ENCODE measurements at regions not wholly inside any gene's neighbourhood (a gene's known extent, or its start where the extent isn't known, plus 50 kb on each side); places are given as distances from the start of the nearest gene placed in this dataset.

- no peaks in the 10 kb centered on the region for H3K9me2 ChIP-seq (replicated peaks; ENCODE audit: insufficient read depth, low read length)
- no peaks in the 10 kb centered on the region for H3F3A ChIP-seq (ENCODE audit: insufficient read depth)
- no peaks in the 10 kb centered on the region for H3K9me3 ChIP-seq (ENCODE audit: insufficient read depth, low read length)
- no peaks in the 10 kb centered on the region for H4K20me1 ChIP-seq (ENCODE audit: low read depth, low read length)
- H3K27me3 ChIP-seq (ENCODE audit: low read length) = no peaks in the 10 kb centered on the region
- no peak overlapping the region for H3K27ac ChIP-seq (ENCODE audit: low read depth, low read length)
- H3K4me3 ChIP-seq (ENCODE audit: insufficient read depth, low read length, poor library complexity, severe bottlenecking) = no peak overlapping the region
- H3K79me2 ChIP-seq (ENCODE audit: insufficient read depth, low read length) = no peaks in the 10 kb centered on the region
- no peak for TF ChIP-seq EZH2phosphoT487 (conservative IDR thresholded peaks at IDR 0.05; ENCODE audit: low read length)
- H3K36me3 ChIP-seq (ENCODE audit: low read length) = no peaks in the 10 kb centered on the region
- H2AFZ ChIP-seq (ENCODE audit: low read depth, low read length, severe bottlenecking) = no peak overlapping the region
- H3K9ac ChIP-seq (ENCODE audit: low read length) = no peak overlapping the region
- no peak overlapping the region for H3K4me2 ChIP-seq (ENCODE audit: low read depth, low read length, poor library complexity, severe bottlenecking)
These were observed 165.7 kb downstream of the PSAT1 start for GRCh38 chr9:78462611-78463010.

GRCh38 chr9:78463750-78464149 lies 166.8 kb downstream of the PSAT1 start:
- H3K4me3 ChIP-seq (ENCODE audit: insufficient read depth, low read length, poor library complexity, severe bottlenecking) = no peak overlapping the region
- H3F3A ChIP-seq (ENCODE audit: insufficient read depth) = no peaks in the 10 kb centered on the region
- TF ChIP-seq CTCF (IDR thresholded peaks at IDR 0.05; ENCODE audit: insufficient read depth, low read length, poor library complexity, severe bottlenecking) = no peak
- no peak for TF ChIP-seq EZH2phosphoT487 (conservative IDR thresholded peaks at IDR 0.05; ENCODE audit: low read length)
- H3K9me2 ChIP-seq (replicated peaks; ENCODE audit: insufficient read depth, low read length) = no peaks in the 10 kb centered on the region
- no peak overlapping the region for H3K27ac ChIP-seq (ENCODE audit: low read depth, low read length)
- no peak overlapping the region for H2AFZ ChIP-seq (ENCODE audit: low read depth, low read length, severe bottlenecking)
- no peaks in the 10 kb centered on the region for H3K79me2 ChIP-seq (ENCODE audit: insufficient read depth, low read length)
- no peak overlapping the region for H3K4me2 ChIP-seq (ENCODE audit: low read depth, low read length, poor library complexity, severe bottlenecking)
- no peaks in the 10 kb centered on the region for H3K9me3 ChIP-seq (ENCODE audit: insufficient read depth, low read length)
- H3K9ac ChIP-seq (ENCODE audit: low read length) = no peak overlapping the region
- H3K36me3 ChIP-seq (ENCODE audit: low read length) = no peaks in the 10 kb centered on the region
- no peaks in the 10 kb centered on the region for H4K20me1 ChIP-seq (ENCODE audit: low read depth, low read length)
- H3K27me3 ChIP-seq (ENCODE audit: low read length) = no peaks in the 10 kb centered on the region

- Histone ChIP-seq H3K36me3 (ENCODE audit: low read length) (no peaks in the 10 kb centered on the region), H4K20me1 (ENCODE audit: low read depth, low read length) (no peaks in the 10 kb centered on the region), H3K79me2 (ENCODE audit: insufficient read depth, low read length) (no peaks in the 10 kb centered on the region), H2AFZ (ENCODE audit: low read depth, low read length, severe bottlenecking) (no peak overlapping the region), H3K9me2 (replicated peaks; ENCODE audit: insufficient read depth, low read length) (no peaks in the 10 kb centered on the region), H3K9ac (ENCODE audit: low read length) (no peak overlapping the region), H3K27me3 (ENCODE audit: low read length) (no peaks in the 10 kb centered on the region), H3K4me3 (ENCODE audit: insufficient read depth, low read length, poor library complexity, severe bottlenecking) (no peak overlapping the region), H3K27ac (ENCODE audit: low read depth, low read length) (no peak overlapping the region), H3K9me3 (ENCODE audit: insufficient read depth, low read length) (no peaks in the 10 kb centered on the region), H3F3A (ENCODE audit: insufficient read depth) (no peaks in the 10 kb centered on the region), H3K4me2 (ENCODE audit: low read depth, low read length, poor library complexity, severe bottlenecking) (no peak overlapping the region)
- no peak for TF ChIP-seq EZH2phosphoT487 (conservative IDR thresholded peaks at IDR 0.05; ENCODE audit: low read length)
- TF ChIP-seq CTCF (IDR thresholded peaks at IDR 0.05; ENCODE audit: insufficient read depth, low read length, poor library complexity, severe bottlenecking) = no peak
These were observed 171.3 kb downstream of the PSAT1 start for GRCh38 chr9:78468231-78468630.

GRCh38 chr9:78468974-78469576 lies 172.2 kb downstream of the PSAT1 start:
- no peaks in the 10 kb centered on the region for H3K9me2 ChIP-seq (replicated peaks; ENCODE audit: insufficient read depth, low read length)
- H3K27ac ChIP-seq (ENCODE audit: low read depth, low read length) = no peak overlapping the region
- TF ChIP-seq EZH2phosphoT487 (conservative IDR thresholded peaks at IDR 0.05; ENCODE audit: low read length) = no peak
- no peak for TF ChIP-seq CTCF (IDR thresholded peaks at IDR 0.05; ENCODE audit: insufficient read depth, low read length, poor library complexity, severe bottlenecking)
- no peaks in the 10 kb centered on the region for H3K79me2 ChIP-seq (ENCODE audit: insufficient read depth, low read length)
- no peaks in the 10 kb centered on the region for H3K9me3 ChIP-seq (ENCODE audit: insufficient read depth, low read length)
- H3K4me3 ChIP-seq (ENCODE audit: insufficient read depth, low read length, poor library complexity, severe bottlenecking) = no peak overlapping the region
- no peaks in the 10 kb centered on the region for H3K27me3 ChIP-seq (ENCODE audit: low read length)
- H3K36me3 ChIP-seq (ENCODE audit: low read length) = no peaks in the 10 kb centered on the region
- H4K20me1 ChIP-seq (ENCODE audit: low read depth, low read length) = no peaks in the 10 kb centered on the region
- H2AFZ ChIP-seq (ENCODE audit: low read depth, low read length, severe bottlenecking) = no peak overlapping the region
- no peaks in the 10 kb centered on the region for H3F3A ChIP-seq (ENCODE audit: insufficient read depth)
- H3K9ac ChIP-seq (ENCODE audit: low read length) = no peak overlapping the region
- H3K4me2 ChIP-seq (ENCODE audit: low read depth, low read length, poor library complexity, severe bottlenecking) = no peak overlapping the region
